ENCODE measurements at regions not wholly inside any gene's neighbourhood (a gene's known extent, or its start where the extent isn't known, plus 50 kb on each side); places are given as distances from the start of the nearest gene placed in this dataset.

DNA sequence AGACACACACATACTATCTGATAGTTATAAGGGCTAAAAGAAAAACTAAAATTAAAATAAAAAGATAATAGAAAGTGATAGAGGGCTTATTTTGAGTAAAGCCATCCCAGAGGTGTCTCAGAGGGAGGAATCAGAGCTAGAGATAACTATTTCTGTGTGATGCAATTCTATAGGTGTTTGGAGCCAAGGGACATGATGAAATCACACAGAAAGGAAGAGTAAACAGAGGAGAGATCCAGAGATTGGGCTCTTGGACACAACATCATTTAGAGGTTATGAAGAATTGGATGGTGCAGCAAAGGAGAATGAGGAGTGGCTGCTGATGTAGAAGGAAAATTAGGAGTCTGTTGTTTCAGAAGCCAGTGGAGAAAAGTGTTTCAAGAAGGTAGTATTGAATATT, 393.5 kb downstream of the DIRAS2 start:
- intact Hi-C loops (cut with micrococcal nuclease), result no loop called here
- CTCF ChIA-PET, result no interaction called here
- Mint-ChIP-seq H3K4me3 (no peak overlapping the region), H3K27me3 (peaks cover 6% of the 10 kb centered on the region), H3K4me1 (peaks cover 2% of the 10 kb centered on the region), H3K27ac (no peak overlapping the region), H3K9me3 (peaks cover 8% of the 10 kb centered on the region), H3K36me3 (ENCODE audit: low read depth) (no peaks in the 10 kb centered on the region)
- TF ChIP-seq CTCF (IDR thresholded peaks at IDR 0.05), result no peak
- ATAC-seq (ENCODE audit: low read depth) (no peak), DNase-seq (no peak)
- POLR2A ChIA-PET, result no interaction called here

GRCh38 chr9:90251316-90251715, 391.3 kb downstream of the DIRAS2 start:
- ATAC-seq (ENCODE audit: low read depth), result no peak
- H3K27me3 Mint-ChIP-seq, result peaks cover 2% of the 10 kb centered on the region
- no peak for DNase-seq
- peaks cover 2% of the 10 kb centered on the region for H3K4me1 Mint-ChIP-seq
- H3K9me3 Mint-ChIP-seq, result peaks cover 8% of the 10 kb centered on the region
- H3K36me3 Mint-ChIP-seq (ENCODE audit: low read depth), result no peaks in the 10 kb centered on the region
- TF ChIP-seq CTCF (IDR thresholded peaks at IDR 0.05), result no peak
- ChIA-PET POLR2A (no interaction called here), CTCF (no interaction called here)
- H3K27ac Mint-ChIP-seq, result no peak overlapping the region
- no peak overlapping the region for H3K4me3 Mint-ChIP-seq
- intact Hi-C loops (cut with micrococcal nuclease), result no loop called here

GRCh38 chr9:90256345-90256744, 386.3 kb downstream of the DIRAS2 start:
- no peak for TF ChIP-seq CTCF (IDR thresholded peaks at IDR 0.05)
- no peaks in the 10 kb centered on the region for H3K4me1 Mint-ChIP-seq
- POLR2A ChIA-PET, result no interaction called here
- CTCF ChIA-PET, result no interaction called here
- no peak overlapping the region for H3K27ac Mint-ChIP-seq
- H3K27me3 Mint-ChIP-seq, result peaks cover 5% of the 10 kb centered on the region
- intact Hi-C loops (cut with micrococcal nuclease), result no loop called here
- ATAC-seq (ENCODE audit: low read depth) (no peak), DNase-seq (no peak)
- H3K9me3 Mint-ChIP-seq, result peaks cover 12% of the 10 kb centered on the region
- H3K4me3 Mint-ChIP-seq, result no peak overlapping the region
- H3K36me3 Mint-ChIP-seq (ENCODE audit: low read depth), result no peaks in the 10 kb centered on the region

- TF ChIP-seq CTCF (IDR thresholded peaks at IDR 0.05), result no peak
- intact Hi-C loops (cut with micrococcal nuclease), result no loop called here
- POLR2A ChIA-PET, result no interaction called here
Observed at GRCh38 chr9:90259311-90260246, 383.0 kb downstream of the DIRAS2 start.

GRCh38 chr9:90261698-90262097, 380.9 kb downstream of the DIRAS2 start:
- H3K27ac Mint-ChIP-seq, result no peak overlapping the region
- H3K9me3 Mint-ChIP-seq, result peaks cover 9% of the 10 kb centered on the region
- no peak overlapping the region for H3K4me3 Mint-ChIP-seq
- intact Hi-C loops (cut with micrococcal nuclease), result no loop called here
- ChIA-PET POLR2A (no interaction called here), CTCF (no interaction called here)
- H3K27me3 Mint-ChIP-seq, result peaks cover 15% of the 10 kb centered on the region
- ATAC-seq (ENCODE audit: low read depth), result no peak
- no peaks in the 10 kb centered on the region for H3K4me1 Mint-ChIP-seq
- DNase-seq, result no peak
- no peaks in the 10 kb centered on the region for H3K36me3 Mint-ChIP-seq (ENCODE audit: low read depth)
- no peak for TF ChIP-seq CTCF (IDR thresholded peaks at IDR 0.05)

More at GRCh38 chr9:90259311-90260246, 383.0 kb downstream of the DIRAS2 start:
- H3K36me3 Mint-ChIP-seq (ENCODE audit: low read depth), result no peaks in the 10 kb centered on the region
- H3K4me1 Mint-ChIP-seq, result no peaks in the 10 kb centered on the region
- H3K27me3 Mint-ChIP-seq, result peaks cover 6% of the 10 kb centered on the region
- no peak overlapping the region for H3K4me3 Mint-ChIP-seq
- H3K9me3 Mint-ChIP-seq, result peaks cover 9% of the 10 kb centered on the region
- ATAC-seq (ENCODE audit: low read depth) (no peak), DNase-seq (no peak)
- CTCF ChIA-PET, result no interaction called here
- no peak overlapping the region for H3K27ac Mint-ChIP-seq

All from activated B cell treated with CpG ODN at 0.5 μM for 24 hours (primary cell).